Right lobe of liver (tissue), 6 donors: ENCODE measurements at regions not wholly inside any gene's neighbourhood (a gene's known extent, or its start where the extent isn't known, plus 50 kb on each side); places are given as distances from the start of the nearest gene placed in this dataset.
A peak's percentile ranks its signal among the peaks of the same experiment; 100 is the strongest.

Experiments used
- ATAC-seq, 4 donors: fragments of 200-7000 bp; cut with Tn5 transposase; one replicate each; pipeline ENCODE4 v1.9.1; 2020; ENCODE audit warnings: mild to moderate bottlenecking in 4 of 4, moderate library complexity in 4 of 4
- DNase-seq, 3 donors: peaks; one replicate each; pipeline ENCODE4 v3.0.0-alpha.2; 2020
- H3K27ac ChIP-seq, 3 donors: fragments of 200-600 bp; one replicate each; pipeline ENCODE4 v1.8.0; 2022
- H3K27me3 ChIP-seq, 2 donors: fragments of 200-600 bp; one replicate each; pipeline ENCODE4 v1.8.0; 2022
- H3K36me3 ChIP-seq, 4 donors: fragments of 200-600 bp; sonication (generic) in 1 of 4; one replicate each; pipeline versions ENCODE4 v1.5.1 to v1.8.0; 2017 to 2022; ENCODE audit warnings: control low read depth in 1 of 4
- H3K4me1 ChIP-seq, 4 donors: fragments of 200-600 bp; sonication (generic) in 1 of 4; one replicate each; pipeline versions ENCODE4 v1.5.1 to v1.8.0; 2017 to 2022; ENCODE audit warnings: control low read depth in 1 of 4
- H3K4me3 ChIP-seq, 3 donors: fragments of 200-600 bp; one replicate each; pipeline ENCODE4 v1.8.0; 2022
- H3K9me3 ChIP-seq, 4 donors: fragments of 200-600 bp; sonication (generic) in 1 of 4; one replicate each; pipeline versions ENCODE4 v1.5.1 to v1.8.0; 2017 to 2022; ENCODE audit warnings: control low read depth in 1 of 4
- POLR2A ChIP-seq: fragments of 450-650 bp; IDR thresholded peaks from one replicate; pipeline ENCODE4 v1.6.1; 2017; ENCODE audit warnings: antibody characterized with exemption, mild to moderate bottlenecking
- WGBS: methylation state at CpG from one replicate; pipeline ENCODE4 v1.1.6; 2018; ENCODE audit warnings: low coverage, low lambda C conversion rate; ENCODE audit not compliant: insufficient coverage; ENCODE audit errors: missing lambda C conversion rate; 5-methylcytosine and 5-hydroxymethylcytosine counted together
- intact Hi-C, 2 donors: fragments of 100-400 bp; cut with DNase I; formaldehyde crosslinking; loops; one replicate each; pipeline versions ENCODE4 v1.11.2 to v1.14.1; 2022
- TF ChIP-seq, protein P1 (sequence below), 4 donors: fragments of 200-600 bp in 3 of 4; fragments of 450-650 bp in 1 of 4; IDR thresholded peaks; one replicate each; pipeline versions ENCODE4 v1.5.1 to v1.8.0; 2016 to 2022; ENCODE audit warnings: antibody characterized with exemption in 4 of 4, mild to moderate bottlenecking in 2 of 4
- donor health status: DM: no; HTN: yes; CAD: no.
- donor health status: DM: no; HTN: no; CAD: no.
- donor health status: DM: no; HTN: no; CAD: no.
- donor health status: DM: no; HTN: yes; CAD: no.
- donor health status: DM: no; HTN: yes; CAD: no.

GRCh38 chr6:144544266-144544830 is 259.2 kb downstream of the UTRN start:
- ATAC-seq: no peak
- H3K4me3 ChIP-seq: no peak overlapping the region
- 78% methylated on average over 7 of the region's 7 CpGs for whole genome bisulfite sequencing
- no peak for DNase-seq
- no peaks in the 10 kb centered on the region for H3K9me3 ChIP-seq
- H3K27me3 ChIP-seq: no peaks in the 10 kb centered on the region
- peaks cover 0 to 18% (median 3%) of the 10 kb centered on the region in 4 donors for H3K36me3 ChIP-seq
- H3K27ac ChIP-seq: no peak overlapping the region
- intact Hi-C loops: no loop called here
- TF ChIP-seq POLR2A: no peak
- TF ChIP-seq, protein P1, sequence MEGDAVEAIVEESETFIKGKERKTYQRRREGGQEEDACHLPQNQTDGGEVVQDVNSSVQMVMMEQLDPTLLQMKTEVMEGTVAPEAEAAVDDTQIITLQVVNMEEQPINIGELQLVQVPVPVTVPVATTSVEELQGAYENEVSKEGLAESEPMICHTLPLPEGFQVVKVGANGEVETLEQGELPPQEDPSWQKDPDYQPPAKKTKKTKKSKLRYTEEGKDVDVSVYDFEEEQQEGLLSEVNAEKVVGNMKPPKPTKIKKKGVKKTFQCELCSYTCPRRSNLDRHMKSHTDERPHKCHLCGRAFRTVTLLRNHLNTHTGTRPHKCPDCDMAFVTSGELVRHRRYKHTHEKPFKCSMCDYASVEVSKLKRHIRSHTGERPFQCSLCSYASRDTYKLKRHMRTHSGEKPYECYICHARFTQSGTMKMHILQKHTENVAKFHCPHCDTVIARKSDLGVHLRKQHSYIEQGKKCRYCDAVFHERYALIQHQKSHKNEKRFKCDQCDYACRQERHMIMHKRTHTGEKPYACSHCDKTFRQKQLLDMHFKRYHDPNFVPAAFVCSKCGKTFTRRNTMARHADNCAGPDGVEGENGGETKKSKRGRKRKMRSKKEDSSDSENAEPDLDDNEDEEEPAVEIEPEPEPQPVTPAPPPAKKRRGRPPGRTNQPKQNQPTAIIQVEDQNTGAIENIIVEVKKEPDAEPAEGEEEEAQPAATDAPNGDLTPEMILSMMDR (IDR thresholded peaks at IDR 0.05): no peak
- H3K4me1 ChIP-seq: peaks cover 0 to 6% (median 0%) of the 10 kb centered on the region in 4 donors

DNA sequence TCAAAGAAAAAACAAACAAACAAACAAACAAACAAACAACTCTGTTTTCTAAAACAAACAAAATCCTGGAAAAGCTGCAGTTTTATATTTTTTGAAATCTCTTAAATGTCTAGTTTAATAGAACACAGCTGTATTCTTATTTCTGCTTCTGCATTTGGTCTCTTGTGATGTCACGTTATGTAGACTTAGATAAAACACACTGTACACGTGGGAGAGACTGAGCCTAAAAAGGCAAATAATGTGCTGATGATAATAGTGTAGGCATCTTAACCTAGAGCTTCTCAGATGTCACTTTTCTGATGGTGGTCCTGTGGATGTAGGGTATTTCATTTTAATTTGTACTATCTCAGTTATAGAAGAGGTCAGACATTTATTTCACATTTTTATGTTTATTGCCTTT is 261.7 kb downstream of the UTRN start:
- intact Hi-C loops: no loop called here
- DNase-seq: no peak

GRCh38 chr6:144547409-144547808 is 262.3 kb downstream of the UTRN start:
- peaks cover 0 to 6% (median 0%) of the 10 kb centered on the region in 4 donors for H3K4me1 ChIP-seq
- no peak overlapping the region for H3K4me3 ChIP-seq
- peaks cover 0 to 8% (median 3%) of the 10 kb centered on the region in 4 donors for H3K36me3 ChIP-seq
- ATAC-seq: peak in 2 of 4 donors; percentile 22 to 55
- intact Hi-C loops: no loop called here
- DNase-seq: no peak
- 30% methylated on average over 1 of the region's 1 CpG for WGBS
- TF ChIP-seq, protein P1 (IDR thresholded peaks at IDR 0.05): no peak
- H3K27ac ChIP-seq: no peak overlapping the region
- no peaks in the 10 kb centered on the region for H3K9me3 ChIP-seq
- no peaks in the 10 kb centered on the region for H3K27me3 ChIP-seq

More for the DNA sequence above, 261.7 kb downstream of the UTRN start:
- H3K27me3 ChIP-seq: no peaks in the 10 kb centered on the region
- ATAC-seq: peak in 1 of 4 donors; percentile 20
- no peak overlapping the region for H3K27ac ChIP-seq
- H3K4me1 ChIP-seq: peaks cover 0 to 6% (median 0%) of the 10 kb centered on the region in 4 donors
- WGBS: 42% methylated on average over 2 of the region's 2 CpGs
- H3K36me3 ChIP-seq: peaks cover 0 to 8% (median 3%) of the 10 kb centered on the region in 4 donors
- no peaks in the 10 kb centered on the region for H3K9me3 ChIP-seq
- H3K4me3 ChIP-seq: no peak overlapping the region
- TF ChIP-seq POLR2A: no peak
- TF ChIP-seq, protein P1 (IDR thresholded peaks at IDR 0.05): no peak

DNA sequence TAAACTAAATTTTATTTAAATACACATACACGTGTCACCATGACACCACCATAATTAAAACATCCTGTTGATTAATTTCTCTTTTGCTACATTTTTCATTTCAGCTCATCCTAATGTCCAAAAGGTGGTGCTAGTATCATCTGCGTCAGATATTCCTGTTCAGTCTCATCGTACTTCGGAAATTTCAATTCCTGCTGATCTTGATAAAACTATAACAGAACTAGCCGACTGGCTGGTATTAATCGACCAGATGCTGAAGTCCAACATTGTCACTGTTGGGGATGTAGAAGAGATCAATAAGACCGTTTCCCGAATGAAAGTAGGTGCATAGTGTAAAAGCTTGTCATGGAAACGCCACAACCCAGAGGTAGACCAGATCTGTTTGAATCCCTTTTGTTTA is 263.4 kb downstream of the UTRN start:
- DNase-seq: no peak
- ATAC-seq: peak; percentile 90 to 97 (median 94)
- H3K36me3 ChIP-seq: peaks cover 0 to 8% (median 2%) of the 10 kb centered on the region in 4 donors

More for the DNA sequence above, 263.4 kb downstream of the UTRN start:
- TF ChIP-seq POLR2A: no peak
- TF ChIP-seq, protein P1 (IDR thresholded peaks at IDR 0.05): peak; percentile 38 to 54 (median 48)
- Histone ChIP-seq H3K4me3 (no peak overlapping the region), H3K27me3 (no peaks in the 10 kb centered on the region), H3K9me3 (no peaks in the 10 kb centered on the region), H3K27ac (no peak overlapping the region), H3K4me1 (peaks cover 0 to 6% (median 0%) of the 10 kb centered on the region in 4 donors)
- WGBS: 27% methylated on average over 9 of the region's 9 CpGs
- intact Hi-C loops: no loop called here
